22Rv1 (cell line): ENCODE measurements at regions not wholly inside any gene's neighbourhood (a gene's known extent, or its start where the extent isn't known, plus 50 kb on each side); places are given as distances from the start of the nearest gene placed in this dataset.

Experiments
- CTCF ChIP-seq: fragments of 450-650 bp; IDR thresholded peaks from 2 replicates; pipeline ENCODE4 v1.5.1; 2017; ENCODE audit warnings: mild to moderate bottlenecking
- ZFX ChIP-seq: fragments of 450-650 bp; IDR thresholded peaks from 2 replicates; pipeline ENCODE4 v1.6.1; 2017; ENCODE audit warnings: antibody characterized with exemption, borderline replicate concordance

DNA sequence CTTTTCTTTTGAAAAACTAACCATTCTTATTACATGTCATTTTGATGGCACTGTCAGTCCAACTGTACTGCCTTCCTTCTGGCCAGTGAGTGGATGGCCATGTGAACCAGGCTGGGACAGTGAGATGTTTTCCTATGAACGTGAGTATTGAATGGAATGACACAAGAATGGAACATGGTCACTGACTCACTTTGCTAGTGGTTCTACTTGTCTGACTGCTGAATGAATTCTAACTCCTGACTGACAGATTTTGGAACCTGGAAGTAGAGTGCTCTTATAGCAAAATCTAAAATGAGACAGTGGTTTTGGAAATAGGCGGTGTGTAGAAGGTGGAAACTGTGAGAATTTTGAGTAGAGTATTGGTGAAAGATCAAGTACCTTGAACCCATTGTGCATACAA lies 606.9 kb upstream of the KCNMB2 start:
- no peak for TF ChIP-seq CTCF
- TF ChIP-seq ZFX = no peak
